ENCODE measurements at regions not wholly inside any gene's neighbourhood (a gene's known extent, or its start where the extent isn't known, plus 50 kb on each side); places are given as distances from the start of the nearest gene placed in this dataset.

GRCh38 chr2:120401275-120402066, 55.5 kb downstream of the INHBB start:
- DNase-seq = no peak

- DNase-seq = no peak
Measured at GRCh38 chr2:120402067-120402433, 56.1 kb downstream of the INHBB start.

- no peak for DNase-seq
Measured at GRCh38 chr2:120402508-120402907, 56.6 kb downstream of the INHBB start.

GRCh38 chr2:120403261-120403660, 57.3 kb downstream of the INHBB start:
- no peak for DNase-seq

- no peak for DNase-seq
Measured at GRCh38 chr2:120403676-120404075, 57.7 kb downstream of the INHBB start.

GRCh38 chr2:120404274-120404673, 58.3 kb downstream of the INHBB start:
- DNase-seq = no peak

- DNase-seq = no peak
Measured at GRCh38 chr2:120404941-120405758, 59.2 kb downstream of the INHBB start.

GRCh38 chr2:120405759-120406099, 59.8 kb downstream of the INHBB start:
- no peak for DNase-seq

GRCh38 chr2:120406566-120406965, 60.6 kb downstream of the INHBB start:
- no peak for DNase-seq

GRCh38 chr2:120410487-120410886, 64.6 kb downstream of the INHBB start:
- no peak for DNase-seq

GRCh38 chr2:120415060-120415459, 69.1 kb downstream of the INHBB start:
- DNase-seq = no peak

- DNase-seq = no peak
Measured at GRCh38 chr2:120415728-120416509, 70.0 kb downstream of the INHBB start.

GRCh38 chr2:120418174-120418787, 72.3 kb downstream of the INHBB start:
- no peak for DNase-seq

- no peak for DNase-seq
Measured at GRCh38 chr2:120419073-120419472, 73.1 kb downstream of the INHBB start.

GRCh38 chr2:120419955-120420354, 74.0 kb downstream of the INHBB start:
- DNase-seq = no peak

- no peak for DNase-seq
Measured at GRCh38 chr2:120421126-120421829, 75.3 kb downstream of the INHBB start.

GRCh38 chr2:120421830-120422175, 75.9 kb downstream of the INHBB start:
- no peak for DNase-seq

GRCh38 chr2:120422465-120423160, 76.7 kb downstream of the INHBB start:
- no peak for DNase-seq

GRCh38 chr2:120423167-120423943, 77.4 kb downstream of the INHBB start:
- no peak for DNase-seq

- DNase-seq = no peak
Measured at GRCh38 chr2:120424274-120424796, 78.4 kb downstream of the INHBB start.

- DNase-seq = no peak
Measured at GRCh38 chr2:120425014-120425413, 79.1 kb downstream of the INHBB start.

Measured in stimulated activated naive CD4-positive, alpha-beta T cell treated with Interleukin-2 at 50 U/mL for 16 hours (primary cell).